OCI-LY3 (cell line): ENCODE measurements at regions not wholly inside any gene's neighbourhood (a gene's known extent, or its start where the extent isn't known, plus 50 kb on each side); places are given as distances from the start of the nearest gene placed in this dataset.

Experiments
- CTCF ChIP-seq: fragments of 200-600, 300-600 bp; sonication (generic); IDR thresholded peaks from 2 replicates; pipeline ENCODE4 v1.5.1; 2014; ENCODE audit warnings: antibody characterized with exemption, low read length, low read depth
- EZH2phosphoT487 ChIP-seq: fragments of 200-600 bp; shearing (Covaris generic); IDR thresholded peaks from 2 replicates; pipeline ENCODE4 v1.6.1; 2018; ENCODE audit warnings: antibody characterized with exemption, mixed run types, low read depth

- TF ChIP-seq CTCF (no peak), EZH2phosphoT487 (no peak)
Measured at GRCh38 chr5:42905827-42906226, 94.1 kb upstream of the SELENOP start.
